Kidney (tissue), 13 donors: ENCODE measurements at regions not wholly inside any gene's neighbourhood (a gene's known extent, or its start where the extent isn't known, plus 50 kb on each side); places are given as distances from the start of the nearest gene placed in this dataset.
"Not testable (repeated sequence)": the region's sequence is repeated elsewhere in the genome, so short reads cannot be mapped to it uniquely, and the experiment has no call there.

Experiments used
- DNase-seq, 5 donors: peaks; one replicate each; pipeline ENCODE4 v3.0.0-alpha.2; 2013 to 2020
- FAIRE-seq: peaks from 2 replicates; lab custom pipeline; 2012; peaks lifted over from hg19 to GRCh38; lab: Jason Lieb, UNC
- H3K27ac ChIP-seq, 2 donors: one replicate each; pipeline ENCODE4 v1.7.0; 2013; ENCODE audit warnings: low read depth in 2 of 2, low read length in 2 of 2, inconsistent platforms in 1 of 2
- H3K27me3 ChIP-seq: one replicate; pipeline ENCODE4 v1.7.1; 2013; ENCODE audit warnings: low read length, inconsistent platforms; ENCODE audit not compliant: control insufficient read depth, insufficient read depth
- H3K36me3 ChIP-seq, 3 donors: one replicate each; pipeline versions ENCODE4 v1.7.0 to v1.7.1; 2013; ENCODE audit warnings: low read length in 3 of 3, control low read depth in 1 of 3, inconsistent platforms in 1 of 3; ENCODE audit not compliant: insufficient read depth in 3 of 3, control insufficient read depth in 2 of 3
- H3K4me1 ChIP-seq, 3 donors: one replicate each; pipeline versions ENCODE4 v1.7.0 to v1.7.1; 2013; ENCODE audit warnings: low read length in 3 of 3, inconsistent platforms in 1 of 3, low read depth in 1 of 3; ENCODE audit not compliant: control insufficient read depth in 2 of 3, insufficient read depth in 2 of 3
- H3K4me3 ChIP-seq, 3 donors: one replicate each; pipeline versions ENCODE4 v1.7.0 to v1.8.1; 2013; ENCODE audit warnings: low read length in 3 of 3, control low read depth in 1 of 3, inconsistent platforms in 1 of 3
- H3K9ac ChIP-seq, 3 donors: one replicate each; pipeline versions ENCODE4 v1.7.0 to v1.7.1; 2013; ENCODE audit warnings: low read length in 3 of 3, control low read depth in 1 of 3, inconsistent platforms in 1 of 3
- H3K9me3 ChIP-seq, 3 donors: one replicate each; pipeline versions ENCODE4 v1.7.0 to v1.7.1; 2013; ENCODE audit warnings: low read length in 3 of 3, control low read depth in 1 of 3, inconsistent platforms in 1 of 3; ENCODE audit not compliant: control insufficient read depth in 2 of 3, insufficient read depth in 1 of 3
- CTCF ChIP-seq: IDR thresholded peaks from 3 replicates; pipeline ENCODE4 v1.5.1; 2012; ENCODE audit warnings: mild to moderate bottlenecking, moderate library complexity, borderline replicate concordance; ENCODE audit not compliant: insufficient read depth; ENCODE audit errors: extremely low read depth
- intact Hi-C: fragments of 100-400 bp; cut with DNase I; formaldehyde crosslinking; loops from one replicate; pipeline ENCODE4 v1.11.1; 2022
- donor health status: control.
- donor health status: control.
- donor health status: control.
- donor health status: control.
- donor health status: control.
- donor health status: DM: yes; HTN: yes; CAD: no.
- donor health status: Normal renal cell carcinoma (clear cell type).

GRCh38 chr3:191737742-191738141 lies 276.8 kb downstream of the PYDC2 start:
- peaks cover 0 to 6% (median 0%) of the 10 kb centered on the region in 3 donors for H3K4me1 ChIP-seq
- DNase-seq (no peak), FAIRE-seq (no peak)
- H3K9ac ChIP-seq, result no peak overlapping the region
- intact Hi-C loops, result no loop called here
- no peak overlapping the region for H3K27ac ChIP-seq
- TF ChIP-seq CTCF, result no peak
- H3K36me3 ChIP-seq, result no peaks in the 10 kb centered on the region
- H3K9me3 ChIP-seq, result peaks cover 0 to 2% (median 0%) of the 10 kb centered on the region in 3 donors
- H3K27me3 ChIP-seq, result no peaks in the 10 kb centered on the region
- no peak overlapping the region for H3K4me3 ChIP-seq

GRCh38 chr3:191740712-191741111 lies 279.7 kb downstream of the PYDC2 start:
- Histone ChIP-seq H3K4me3 (no peak overlapping the region), H3K27ac (no peak overlapping the region), H3K4me1 (peaks cover 0 to 6% (median 0%) of the 10 kb centered on the region in 3 donors), H3K9ac (no peak overlapping the region), H3K9me3 (peaks cover 0 to 2% (median 0%) of the 10 kb centered on the region in 3 donors), H3K27me3 (no peaks in the 10 kb centered on the region), H3K36me3 (no peaks in the 10 kb centered on the region)
- intact Hi-C loops, result no loop called here
- FAIRE-seq, result no peak
- TF ChIP-seq CTCF, result no peak
- no peak for DNase-seq

GRCh38 chr3:191741847-191742350 lies 280.9 kb downstream of the PYDC2 start:
- H3K9ac ChIP-seq, H3K4me1 ChIP-seq, H3K4me3 ChIP-seq, H3K27me3 ChIP-seq, intact Hi-C loops, DNase-seq, H3K36me3 ChIP-seq, H3K9me3 ChIP-seq, FAIRE-seq: not testable (repeated sequence)
- peak overlapping the region in 1 of 2 donors; percentile 30 for H3K27ac ChIP-seq

GRCh38 chr3:191743283-191743682 lies 282.3 kb downstream of the PYDC2 start:
- DNase-seq (no peak), FAIRE-seq (no peak)
- intact Hi-C loops, result no loop called here
- Histone ChIP-seq H3K27ac (no peak overlapping the region), H3K36me3 (no peaks in the 10 kb centered on the region), H3K9ac (no peak overlapping the region), H3K27me3 (no peaks in the 10 kb centered on the region), H3K9me3 (no peaks in the 10 kb centered on the region), H3K4me1 (peaks cover 0 to 6% (median 0%) of the 10 kb centered on the region in 3 donors), H3K4me3 (no peak overlapping the region)
- no peak for TF ChIP-seq CTCF
